ENCODE measurements at regions not wholly inside any gene's neighbourhood (a gene's known extent, or its start where the extent isn't known, plus 50 kb on each side); places are given as distances from the start of the nearest gene placed in this dataset.
"Not testable (repeated sequence)": the region's sequence is repeated elsewhere in the genome, so short reads cannot be mapped to it uniquely, and the experiment has no call there.

DNA sequence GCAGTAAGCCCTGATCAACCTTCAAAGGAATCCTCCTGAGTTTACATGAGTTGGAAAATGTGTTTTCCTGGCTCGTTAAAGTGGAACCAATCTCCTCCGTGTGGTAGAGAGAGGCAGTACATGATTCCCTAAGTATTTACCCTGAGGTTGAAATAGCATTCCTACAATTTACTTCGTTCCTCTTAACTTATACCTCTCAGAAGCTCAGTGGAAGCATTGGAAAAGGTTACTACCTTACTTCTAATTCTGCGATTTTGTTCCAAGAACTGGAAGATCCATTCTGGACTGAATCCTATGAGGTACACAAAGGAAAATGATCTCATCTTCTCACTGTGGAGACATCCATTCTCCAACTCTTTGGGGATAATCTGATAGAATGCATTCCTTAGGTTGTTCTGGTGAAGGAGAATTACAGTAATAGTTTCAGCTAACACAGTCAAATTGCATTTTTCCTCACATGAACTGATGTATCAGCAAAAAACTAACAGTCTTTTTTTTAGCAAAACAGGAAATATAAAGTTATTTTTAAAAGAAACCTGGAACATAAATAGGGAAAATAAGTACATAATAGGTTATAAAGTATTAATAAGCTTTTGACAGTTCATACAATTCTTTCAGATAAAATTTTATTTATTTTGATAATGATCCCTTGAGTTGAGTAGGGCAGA lies 475.6 kb downstream of the PDZRN4 start:
- peak; percentile 29 for DNase-seq (ENCODE audit: low read depth)
- in situ Hi-C loops (cut with HindIII; ENCODE audit: low pct_unique_long_range_greater_than_20kb, low sequenced_read_pairs) = no loop called here

DNA sequence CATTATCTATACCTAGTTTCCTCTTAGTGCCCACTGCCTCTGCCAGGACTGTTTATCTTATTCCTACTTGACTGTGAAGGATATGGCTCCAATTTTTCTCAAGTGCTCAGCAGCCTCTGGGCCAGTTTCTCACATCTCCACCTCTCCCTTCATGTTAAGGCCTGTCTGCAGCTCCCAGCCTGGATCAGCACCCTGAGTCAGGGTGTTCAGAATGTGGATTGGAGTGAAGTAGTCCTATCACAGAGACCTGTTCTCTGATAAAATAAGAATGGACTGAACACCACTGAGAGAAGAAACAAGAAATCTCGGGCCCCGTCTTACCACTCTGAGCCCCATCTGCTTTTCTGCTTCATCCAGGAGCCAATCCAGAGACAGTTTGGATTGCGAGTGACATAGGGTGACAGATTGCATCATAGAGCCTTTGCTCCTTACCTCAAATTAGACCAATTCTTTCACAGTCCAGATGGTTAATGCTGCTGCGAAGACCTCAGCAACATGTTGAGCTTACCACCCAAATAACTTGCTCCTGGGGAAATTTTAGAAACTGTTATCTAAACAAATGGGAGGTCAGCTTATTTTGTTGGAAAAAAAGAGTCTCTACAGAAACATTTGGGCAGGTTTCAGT lies 473.1 kb downstream of the PDZRN4 start:
- in situ Hi-C loops (cut with HindIII; ENCODE audit: low pct_unique_long_range_greater_than_20kb, low sequenced_read_pairs) = no loop called here
- no peak for DNase-seq (ENCODE audit: low read depth)

DNA sequence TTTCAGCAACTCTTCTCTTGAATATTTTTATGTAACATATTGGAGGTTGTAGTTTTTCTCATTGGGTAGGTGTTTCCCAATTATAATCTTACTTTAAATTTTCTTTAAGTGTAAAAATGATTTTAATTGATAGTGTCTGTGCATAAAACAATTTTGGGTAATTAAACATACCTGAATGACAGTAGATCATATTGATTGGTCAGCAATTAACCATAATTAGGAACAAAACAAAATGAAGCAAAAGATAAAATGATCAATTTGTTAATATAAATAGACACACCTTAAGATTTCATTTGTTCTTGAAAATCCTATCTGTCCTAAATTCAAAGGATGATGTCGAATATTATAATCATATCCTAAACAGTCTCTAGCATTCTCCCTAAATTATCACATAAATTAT lies 468.3 kb downstream of the PDZRN4 start:
- no peak for DNase-seq (ENCODE audit: low read depth)
- in situ Hi-C loops (cut with HindIII; ENCODE audit: low pct_unique_long_range_greater_than_20kb, low sequenced_read_pairs) = no loop called here

DNA sequence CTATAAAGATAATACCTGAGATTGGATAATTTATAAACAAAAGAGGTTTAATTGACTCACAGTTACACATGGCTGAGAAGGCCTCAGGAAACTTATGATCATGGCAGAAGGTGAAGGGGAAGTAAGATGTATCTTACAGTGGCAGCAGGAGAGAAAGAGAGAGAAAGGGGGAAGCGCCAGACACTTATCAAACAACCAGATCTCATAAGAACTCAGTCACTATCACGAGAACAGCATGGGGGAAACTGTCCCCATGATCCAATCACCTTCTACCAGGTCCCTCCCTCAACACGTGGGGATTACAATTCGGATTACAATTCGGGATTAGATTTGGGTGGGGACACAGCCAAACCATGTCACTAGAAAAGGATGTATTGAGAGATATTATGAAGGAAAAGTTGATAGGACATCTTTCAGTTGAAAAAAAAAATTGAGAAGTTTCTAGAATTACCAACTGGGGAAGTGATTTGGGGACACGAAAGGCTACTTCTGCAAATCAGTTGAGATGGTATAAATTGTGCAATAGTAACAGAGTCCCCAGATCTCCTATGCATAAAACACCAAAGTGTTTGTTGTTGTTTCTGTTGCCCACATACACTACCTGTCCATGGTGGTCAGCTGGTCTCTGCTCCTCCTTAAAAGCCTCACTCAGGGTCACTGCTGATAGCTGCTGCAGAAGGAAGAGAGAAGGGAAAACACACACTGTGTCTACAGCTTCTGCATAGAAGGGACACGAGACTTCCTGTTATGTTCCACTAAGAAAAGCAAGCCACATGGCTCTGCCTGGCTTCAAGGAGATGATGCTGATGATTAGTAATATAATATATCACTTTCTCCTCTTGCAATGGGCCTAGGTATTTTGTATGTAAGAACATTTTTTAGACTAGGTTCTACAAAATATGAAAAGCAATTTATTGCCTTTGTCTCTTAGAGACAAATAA lies 465.5 kb downstream of the PDZRN4 start:
- DNase-seq (ENCODE audit: low read depth) = no peak
- in situ Hi-C loops (cut with HindIII; ENCODE audit: low pct_unique_long_range_greater_than_20kb, low sequenced_read_pairs) = no loop called here

DNA sequence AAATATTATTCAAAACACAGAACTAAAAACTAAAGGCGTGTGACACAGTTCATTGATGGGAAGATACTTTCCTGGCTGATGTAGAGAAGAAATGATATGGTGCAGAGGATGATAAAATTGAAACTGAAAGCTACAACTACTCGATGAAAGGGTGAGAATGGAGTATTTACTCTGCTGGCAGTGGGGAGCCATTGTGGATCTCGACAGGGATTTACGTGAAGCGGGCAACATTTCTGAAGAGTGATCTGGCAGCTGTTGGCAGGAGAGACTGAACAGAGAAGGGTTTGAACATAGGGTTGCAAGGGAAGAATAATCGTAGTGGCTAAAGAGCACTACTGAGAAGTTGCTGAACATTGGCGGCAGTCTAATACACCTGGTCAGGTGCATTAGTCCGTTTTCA lies 464.9 kb downstream of the PDZRN4 start:
- no peak for DNase-seq (ENCODE audit: low read depth)
- in situ Hi-C loops (cut with HindIII; ENCODE audit: low pct_unique_long_range_greater_than_20kb, low sequenced_read_pairs) = no loop called here

DNA sequence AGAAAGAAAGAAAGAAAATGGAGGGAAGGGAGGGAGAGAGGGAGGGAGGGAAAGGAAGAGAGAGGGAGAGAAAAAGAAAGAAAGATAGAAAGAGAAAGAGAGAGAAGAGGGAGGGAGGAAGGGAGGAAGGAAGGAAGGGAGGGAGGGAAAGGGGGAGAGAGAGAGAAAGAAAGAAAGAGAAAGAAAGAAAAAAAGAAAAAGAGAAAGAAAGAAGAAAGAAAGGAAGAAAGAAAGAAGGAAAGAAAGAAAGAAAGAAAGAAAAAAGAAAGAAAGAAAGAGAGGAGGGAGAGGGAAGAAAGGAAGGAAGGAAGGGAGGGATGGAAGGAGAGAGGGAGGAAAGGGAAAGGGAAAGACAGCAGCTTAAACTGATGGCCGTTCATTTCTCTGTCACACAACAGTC lies 457.5 kb downstream of the PDZRN4 start:
- in situ Hi-C loops (cut with HindIII; ENCODE audit: low pct_unique_long_range_greater_than_20kb, low sequenced_read_pairs) = no loop called here
- no peak for DNase-seq (ENCODE audit: low read depth)

DNA sequence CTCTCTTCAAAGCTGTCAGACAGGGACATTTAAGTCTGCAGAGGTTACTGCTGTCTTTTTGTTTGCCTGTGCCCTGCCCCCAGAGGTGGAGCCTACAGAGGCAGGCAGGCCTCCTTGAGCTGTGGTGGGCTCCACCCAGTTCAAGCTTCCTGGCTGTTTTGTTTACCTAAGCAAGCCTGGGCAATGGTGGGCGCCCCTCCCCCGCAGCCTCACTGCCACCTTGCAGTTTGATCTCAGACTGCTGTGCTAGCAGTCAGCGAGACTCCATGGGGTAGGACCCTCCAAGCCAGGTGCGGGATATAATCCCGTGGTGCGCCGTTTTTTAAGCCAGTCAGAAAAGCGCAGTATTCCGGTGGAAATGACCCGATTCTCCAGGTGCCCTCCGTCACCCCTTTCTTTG lies 454.7 kb downstream of the PDZRN4 start:
- in situ Hi-C loops (cut with HindIII; ENCODE audit: low pct_unique_long_range_greater_than_20kb, low sequenced_read_pairs) = not testable (repeated sequence)
- peak; percentile 6 for DNase-seq (ENCODE audit: low read depth)

DNA sequence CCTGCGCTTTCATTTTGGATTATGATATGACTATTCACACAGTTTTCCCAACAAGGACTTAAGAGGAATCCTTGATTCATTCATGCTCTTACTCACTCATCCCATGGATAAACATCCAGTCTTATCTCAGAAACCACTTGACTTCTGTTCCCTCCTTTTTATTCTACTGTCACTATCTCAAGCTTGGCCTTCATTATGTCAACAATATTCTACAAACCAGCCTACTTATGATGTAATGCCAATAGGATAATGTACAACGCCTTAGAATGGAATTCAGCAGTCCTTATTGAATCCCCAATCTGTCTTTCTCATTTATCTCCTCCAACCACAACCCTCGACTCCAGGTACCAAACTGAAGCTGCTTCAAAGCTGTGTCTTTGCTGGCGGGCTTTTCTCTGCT lies 448.5 kb downstream of the PDZRN4 start:
- DNase-seq (ENCODE audit: low read depth) = peak; percentile 4

DNA sequence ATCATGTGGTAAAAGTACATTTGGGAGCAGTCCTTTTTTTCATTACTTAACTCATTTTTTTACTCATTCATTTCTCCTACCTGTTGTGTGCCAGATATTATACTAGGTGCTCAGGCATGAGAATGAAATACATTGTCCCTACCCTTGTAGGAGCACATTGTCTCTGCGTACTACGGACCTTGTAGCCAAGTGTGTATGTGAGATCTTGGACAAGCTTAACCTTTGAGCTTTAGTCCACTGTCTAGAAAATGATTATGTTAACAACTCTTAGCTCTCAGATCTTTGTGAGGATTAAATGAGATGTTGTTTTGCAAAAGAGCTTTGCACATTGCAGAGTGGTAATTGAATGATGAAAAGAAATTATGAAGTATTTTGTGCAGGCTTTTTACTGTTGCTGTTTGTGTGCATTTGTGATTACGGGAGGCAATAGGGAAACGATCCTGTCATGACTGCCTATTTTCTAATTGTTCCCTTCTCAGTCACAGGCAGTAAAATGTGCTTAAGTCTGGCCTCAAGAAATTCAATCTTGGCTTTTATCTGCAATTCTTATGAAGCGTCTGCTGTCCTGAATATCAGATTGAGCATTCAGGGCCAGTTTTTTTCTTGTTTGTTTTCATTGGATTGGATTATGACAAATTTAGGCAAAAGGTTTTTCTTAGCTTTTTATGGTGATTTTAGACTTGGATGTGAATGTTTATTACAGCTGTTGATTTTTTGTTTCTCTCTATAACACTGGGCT lies 447.7 kb downstream of the PDZRN4 start:
- in situ Hi-C loops (cut with HindIII; ENCODE audit: low pct_unique_long_range_greater_than_20kb, low sequenced_read_pairs) = no loop called here
- no peak for DNase-seq (ENCODE audit: low read depth)

More for the DNA sequence above, 448.5 kb downstream of the PDZRN4 start:
- in situ Hi-C loops (cut with HindIII; ENCODE audit: low pct_unique_long_range_greater_than_20kb, low sequenced_read_pairs) = no loop called here

DNA sequence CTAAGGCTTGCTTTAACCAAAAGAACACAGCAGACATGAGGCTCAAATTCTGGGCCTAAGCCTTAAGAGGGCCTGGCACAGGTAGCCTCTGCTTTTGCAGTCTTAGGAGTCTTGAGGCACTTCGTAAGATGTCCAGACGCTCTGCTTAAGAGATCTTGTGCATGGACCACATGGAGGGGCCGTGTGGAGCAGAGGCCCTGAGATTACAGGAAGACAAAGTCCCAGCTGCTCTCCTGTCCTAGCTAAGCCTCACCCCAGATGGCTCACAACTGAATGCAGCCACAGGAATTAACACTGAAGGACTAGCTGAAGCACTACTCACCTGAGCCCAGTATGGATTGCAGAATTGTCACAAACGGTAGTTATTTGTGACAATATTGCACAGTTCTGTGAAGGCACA lies 446.0 kb downstream of the PDZRN4 start:
- in situ Hi-C loops (cut with HindIII; ENCODE audit: low pct_unique_long_range_greater_than_20kb, low sequenced_read_pairs) = no loop called here
- DNase-seq (ENCODE audit: low read depth) = no peak

DNA sequence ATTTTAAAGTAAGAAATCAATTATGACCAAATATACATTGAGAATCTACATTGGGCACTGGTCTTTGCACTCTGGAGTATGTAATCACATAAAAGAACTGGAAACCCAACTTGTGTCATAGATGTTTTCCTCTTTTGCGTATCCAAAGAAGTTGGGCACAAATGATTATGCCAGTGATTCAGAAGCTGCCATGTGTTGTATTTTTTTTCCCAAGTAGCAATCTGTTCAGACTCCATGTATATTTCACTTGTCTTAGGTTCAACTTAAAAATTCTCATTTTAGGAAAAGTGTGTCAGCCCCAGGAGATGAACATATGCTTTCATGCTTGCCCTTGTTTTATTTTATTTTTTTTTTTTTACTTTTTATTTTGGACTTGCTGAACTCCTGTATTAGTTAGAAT lies 441.5 kb downstream of the PDZRN4 start:
- DNase-seq (ENCODE audit: low read depth) = no peak
- in situ Hi-C loops (cut with HindIII; ENCODE audit: low pct_unique_long_range_greater_than_20kb, low sequenced_read_pairs) = no loop called here

DNA sequence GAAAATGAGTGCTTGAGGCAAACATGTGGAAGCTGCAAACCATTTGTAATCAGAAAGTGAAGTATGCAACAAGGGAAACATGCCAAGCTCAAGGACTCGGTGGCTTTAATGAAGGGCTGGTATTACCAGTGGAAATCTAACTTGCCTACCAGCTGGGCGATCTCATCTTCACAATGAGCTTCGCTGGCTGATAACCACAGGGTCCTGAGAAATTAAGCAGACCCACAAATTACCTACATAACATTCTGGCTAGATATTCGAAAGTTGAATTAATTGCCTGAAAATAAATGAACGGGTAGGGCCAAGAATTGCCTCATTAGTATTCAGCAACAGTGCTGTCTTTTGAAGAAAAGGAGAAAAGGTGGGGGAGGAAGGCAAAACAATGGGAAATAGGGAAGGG lies 439.4 kb downstream of the PDZRN4 start:
- DNase-seq (ENCODE audit: low read depth) = no peak
- in situ Hi-C loops (cut with HindIII; ENCODE audit: low pct_unique_long_range_greater_than_20kb, low sequenced_read_pairs) = no loop called here

DNA sequence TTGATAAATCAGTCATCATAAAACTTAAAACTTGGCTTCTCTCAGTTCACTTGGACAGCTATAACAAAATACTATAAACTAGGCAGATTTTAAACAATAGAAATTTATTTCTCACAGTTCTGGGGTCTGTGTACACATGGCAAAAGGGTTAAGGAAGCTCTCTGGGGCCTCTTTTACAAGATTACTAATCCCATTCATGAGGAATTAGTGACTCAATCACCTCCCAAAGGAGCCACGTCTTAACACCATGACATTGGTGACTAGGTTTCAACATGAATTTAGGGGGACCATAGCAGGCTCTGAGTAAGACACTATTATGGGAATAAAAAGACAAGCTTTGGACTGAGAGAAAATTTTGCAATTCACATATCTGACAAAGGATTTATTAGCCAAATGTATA lies 436.5 kb downstream of the PDZRN4 start:
- DNase-seq (ENCODE audit: low read depth) = no peak
- in situ Hi-C loops (cut with HindIII; ENCODE audit: low pct_unique_long_range_greater_than_20kb, low sequenced_read_pairs) = no loop called here
